ENCODE measurements at regions not wholly inside any gene's neighbourhood (a gene's known extent, or its start where the extent isn't known, plus 50 kb on each side); places are given as distances from the start of the nearest gene placed in this dataset.

DNA sequence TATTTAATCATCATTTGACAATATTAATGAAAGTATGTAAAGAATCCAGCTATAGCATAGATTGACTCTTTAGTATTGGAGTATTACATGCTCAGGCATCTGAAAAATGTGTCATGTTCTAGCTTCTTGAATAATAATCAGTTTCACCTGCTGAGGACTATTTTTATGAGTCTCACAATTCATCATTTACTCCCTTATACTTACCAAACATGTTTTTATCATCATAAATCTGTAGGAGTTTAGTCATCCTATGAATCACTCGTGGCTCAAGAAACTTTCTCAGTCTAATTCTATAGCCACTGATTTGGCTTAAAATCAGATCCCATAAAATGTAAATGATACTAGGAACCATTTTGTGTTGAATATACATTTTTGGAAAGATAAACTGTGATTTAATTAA is 1616.1 kb downstream of the C4orf33 start:
- no peaks in the 10 kb centered on the region for H3K36me3 Mint-ChIP-seq
- H3K36me3 ChIP-seq (ENCODE audit: control insufficient read depth, insufficient read depth, low read length), result no peaks in the 10 kb centered on the region
- ATAC-seq (ENCODE audit: low read depth in 2 of 2), result no peak

DNA sequence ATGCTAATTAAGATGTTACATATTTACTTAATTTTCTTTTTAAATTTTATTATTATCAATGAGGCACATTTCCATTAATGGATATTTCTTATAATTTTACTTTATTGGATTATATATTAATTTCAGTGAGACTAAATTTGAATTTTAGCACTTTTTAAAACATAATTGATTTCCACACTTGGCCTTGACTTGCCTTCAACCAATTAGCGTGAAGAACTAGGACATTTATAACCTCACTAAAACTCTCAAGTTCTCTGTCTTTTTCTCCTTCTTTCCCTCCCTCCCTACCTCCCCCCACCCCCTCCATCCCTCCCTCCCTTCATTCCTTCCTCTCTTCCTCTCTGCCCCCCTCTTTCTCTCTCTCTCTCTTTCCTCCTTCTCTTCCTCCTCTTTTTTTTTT is 1618.1 kb downstream of the C4orf33 start:
- H3K4me3 Mint-ChIP-seq, result no peak overlapping the region
- H3K27ac Mint-ChIP-seq, result no peak overlapping the region
- H3K36me3 Mint-ChIP-seq, result no peaks in the 10 kb centered on the region
- H3K9me3 Mint-ChIP-seq, result peaks cover 0 to 15% (median 2%) of the 10 kb centered on the region in 7 donors
- no peaks in the 10 kb centered on the region for H3K4me1 ChIP-seq (ENCODE audit: control insufficient read depth, insufficient read depth, low read length, poor library complexity, severe bottlenecking)
- no peak for ATAC-seq (ENCODE audit: low read depth in 2 of 2)
- H3K4me1 Mint-ChIP-seq, result no peaks in the 10 kb centered on the region
- no peak overlapping the region for H3K27ac ChIP-seq (ENCODE audit: insufficient read depth, low read length, poor library complexity, severe bottlenecking)
- DNase-seq, result no peak
- no peaks in the 10 kb centered on the region for H3K27me3 ChIP-seq (ENCODE audit: control insufficient read depth, insufficient read depth, low read length)
- H3K4me3 ChIP-seq (ENCODE audit: low read depth, low read length), result no peak overlapping the region
- no peaks in the 10 kb centered on the region for H3K36me3 ChIP-seq (ENCODE audit: control insufficient read depth, insufficient read depth, low read length)
- H3K27me3 Mint-ChIP-seq, result no peaks in the 10 kb centered on the region
- no peaks in the 10 kb centered on the region for H3K9me3 ChIP-seq (ENCODE audit: control insufficient read depth in 2 of 2, low read length in 2 of 2)

More for the DNA sequence above, 1616.1 kb downstream of the C4orf33 start:
- Mint-ChIP-seq H3K27me3 (no peaks in the 10 kb centered on the region), H3K27ac (no peak overlapping the region), H3K9me3 (peaks cover 0 to 23% (median 3%) of the 10 kb centered on the region in 7 donors), H3K4me1 (no peaks in the 10 kb centered on the region), H3K4me3 (no peak overlapping the region)
- Histone ChIP-seq H3K4me1 (ENCODE audit: control insufficient read depth, insufficient read depth, low read length, poor library complexity, severe bottlenecking) (no peaks in the 10 kb centered on the region), H3K9me3 (ENCODE audit: control insufficient read depth in 2 of 2, low read length in 2 of 2) (no peaks in the 10 kb centered on the region), H3K27ac (ENCODE audit: insufficient read depth, low read length, poor library complexity, severe bottlenecking) (no peak overlapping the region), H3K4me3 (ENCODE audit: low read depth, low read length) (no peak overlapping the region), H3K27me3 (ENCODE audit: control insufficient read depth, insufficient read depth, low read length) (no peaks in the 10 kb centered on the region)
- DNase-seq, result no peak

DNA sequence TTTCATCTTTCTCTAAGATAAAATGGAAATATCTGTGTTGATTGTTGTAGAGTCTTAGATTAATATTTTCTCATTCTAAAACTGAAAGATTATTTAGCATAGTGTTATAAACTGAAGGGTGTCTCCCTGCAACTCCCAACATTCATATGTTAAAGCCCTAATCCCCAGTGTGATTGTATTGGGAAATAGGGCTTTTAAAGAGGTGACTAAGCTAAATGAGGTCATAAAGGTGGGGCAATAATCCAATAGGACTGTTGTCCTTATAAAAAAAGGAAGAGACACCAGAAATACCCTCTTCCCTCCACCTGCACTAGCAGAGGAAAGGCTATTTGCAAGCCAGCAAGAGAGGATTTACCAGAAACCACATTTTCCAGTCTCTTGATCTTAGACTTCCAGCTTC is 1626.4 kb downstream of the C4orf33 start:
- Mint-ChIP-seq H3K4me3 (no peak overlapping the region), H3K27ac (no peak overlapping the region), H3K27me3 (no peaks in the 10 kb centered on the region), H3K9me3 (peaks cover 0 to 15% (median 4%) of the 10 kb centered on the region in 7 donors), H3K4me1 (no peaks in the 10 kb centered on the region), H3K36me3 (no peaks in the 10 kb centered on the region)
- Histone ChIP-seq H3K9me3 (ENCODE audit: control insufficient read depth in 2 of 2, low read length in 2 of 2) (no peaks in the 10 kb centered on the region), H3K27me3 (ENCODE audit: control insufficient read depth, insufficient read depth, low read length) (no peaks in the 10 kb centered on the region), H3K4me1 (ENCODE audit: control insufficient read depth, insufficient read depth, low read length, poor library complexity, severe bottlenecking) (no peaks in the 10 kb centered on the region), H3K4me3 (ENCODE audit: low read depth, low read length) (no peak overlapping the region), H3K27ac (ENCODE audit: insufficient read depth, low read length, poor library complexity, severe bottlenecking) (no peak overlapping the region), H3K36me3 (ENCODE audit: control insufficient read depth, insufficient read depth, low read length) (no peaks in the 10 kb centered on the region)
- ATAC-seq (ENCODE audit: low read depth in 2 of 2) (no peak), DNase-seq (no peak)

GRCh38 chr4:130736436-130737185 is 1640.7 kb downstream of the C4orf33 start:
- H3K27ac Mint-ChIP-seq, result no peak overlapping the region
- no peaks in the 10 kb centered on the region for H3K4me1 Mint-ChIP-seq
- Histone ChIP-seq H3K4me3 (ENCODE audit: low read depth, low read length) (no peak overlapping the region), H3K4me1 (ENCODE audit: control insufficient read depth, insufficient read depth, low read length, poor library complexity, severe bottlenecking) (no peaks in the 10 kb centered on the region), H3K36me3 (ENCODE audit: control insufficient read depth, insufficient read depth, low read length) (no peaks in the 10 kb centered on the region), H3K27me3 (ENCODE audit: control insufficient read depth, insufficient read depth, low read length) (no peaks in the 10 kb centered on the region), H3K9me3 (ENCODE audit: control insufficient read depth in 2 of 2, low read length in 2 of 2) (peaks cover 7 to 13% of the 10 kb centered on the region in 2 experiments), H3K27ac (ENCODE audit: insufficient read depth, low read length, poor library complexity, severe bottlenecking) (no peak overlapping the region)
- DNase-seq (no peak), ATAC-seq (ENCODE audit: low read depth in 2 of 2) (no peak)
- H3K4me3 Mint-ChIP-seq, result no peak overlapping the region
- no peaks in the 10 kb centered on the region for H3K27me3 Mint-ChIP-seq
- no peaks in the 10 kb centered on the region for H3K36me3 Mint-ChIP-seq
- peaks cover 2 to 21% (median 6%) of the 10 kb centered on the region in 7 donors for H3K9me3 Mint-ChIP-seq

DNA sequence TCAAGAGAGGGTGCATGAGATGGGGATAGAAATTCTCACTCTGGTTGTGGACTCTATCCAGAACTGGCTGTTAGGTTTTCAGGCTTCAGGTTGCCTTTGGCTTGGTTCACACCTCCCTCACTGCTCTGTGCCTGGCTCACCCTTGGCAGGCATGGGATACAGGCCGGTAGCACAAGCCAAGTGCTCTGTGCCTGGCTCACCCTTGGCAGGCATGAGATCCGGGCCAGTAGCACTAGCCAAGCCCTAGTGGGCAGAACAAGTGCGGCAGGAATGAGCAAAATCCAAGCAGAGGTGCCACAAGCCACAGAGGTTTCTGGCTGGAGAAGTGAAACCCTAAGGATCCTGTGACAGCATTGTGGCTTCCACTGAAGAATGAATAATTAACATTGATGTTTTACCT is 1642.3 kb downstream of the C4orf33 start:
- H3K36me3 ChIP-seq (ENCODE audit: control insufficient read depth, insufficient read depth, low read length), result no peaks in the 10 kb centered on the region
- H3K27ac ChIP-seq (ENCODE audit: insufficient read depth, low read length, poor library complexity, severe bottlenecking), result no peak overlapping the region
- no peak overlapping the region for H3K4me3 ChIP-seq (ENCODE audit: low read depth, low read length)
- no peaks in the 10 kb centered on the region for H3K36me3 Mint-ChIP-seq
- peaks cover 0 to 27% (median 6%) of the 10 kb centered on the region in 7 donors for H3K9me3 Mint-ChIP-seq
- H3K4me1 Mint-ChIP-seq, result no peaks in the 10 kb centered on the region
- no peak overlapping the region for H3K27ac Mint-ChIP-seq
- peaks cover 7 to 16% of the 10 kb centered on the region in 2 experiments for H3K9me3 ChIP-seq (ENCODE audit: control insufficient read depth in 2 of 2, low read length in 2 of 2)
- no peaks in the 10 kb centered on the region for H3K27me3 Mint-ChIP-seq
- ATAC-seq (ENCODE audit: low read depth in 2 of 2) (no peak), DNase-seq (no peak)
- no peaks in the 10 kb centered on the region for H3K4me1 ChIP-seq (ENCODE audit: control insufficient read depth, insufficient read depth, low read length, poor library complexity, severe bottlenecking)
- H3K4me3 Mint-ChIP-seq, result no peak overlapping the region
- H3K27me3 ChIP-seq (ENCODE audit: control insufficient read depth, insufficient read depth, low read length), result no peaks in the 10 kb centered on the region

DNA sequence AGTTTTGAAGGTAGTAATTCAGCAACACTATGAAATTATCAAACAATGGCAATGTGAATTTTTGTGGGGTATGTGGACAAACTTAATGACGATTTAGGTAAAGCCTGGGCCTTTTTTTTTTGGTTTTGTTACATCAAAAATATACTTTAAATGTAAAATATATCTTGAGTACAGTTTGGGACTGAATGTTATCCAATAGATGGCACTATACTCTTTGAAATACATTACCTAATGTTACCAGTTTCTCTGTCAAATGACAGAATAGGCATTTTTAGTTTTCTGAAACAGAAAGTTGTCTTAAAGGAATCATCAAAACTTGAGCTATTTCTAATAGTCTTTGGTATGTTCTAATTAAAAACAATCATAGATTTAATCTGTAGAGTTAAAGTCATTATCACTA is 1651.9 kb downstream of the C4orf33 start:
- DNase-seq, result no peak
- no peak for ATAC-seq (ENCODE audit: low read depth in 2 of 2)
- H3K27me3 Mint-ChIP-seq, result no peaks in the 10 kb centered on the region
- no peak overlapping the region for H3K27ac Mint-ChIP-seq
- H3K4me1 ChIP-seq (ENCODE audit: control insufficient read depth, insufficient read depth, low read length, poor library complexity, severe bottlenecking), result no peaks in the 10 kb centered on the region
- H3K27ac ChIP-seq (ENCODE audit: insufficient read depth, low read length, poor library complexity, severe bottlenecking), result no peak overlapping the region
- peaks cover 0 to 7% (median 1%) of the 10 kb centered on the region in 7 donors for H3K9me3 Mint-ChIP-seq
- no peaks in the 10 kb centered on the region for H3K9me3 ChIP-seq (ENCODE audit: control insufficient read depth in 2 of 2, low read length in 2 of 2)
- H3K4me1 Mint-ChIP-seq, result no peaks in the 10 kb centered on the region
- no peaks in the 10 kb centered on the region for H3K27me3 ChIP-seq (ENCODE audit: control insufficient read depth, insufficient read depth, low read length)
- H3K4me3 Mint-ChIP-seq, result no peak overlapping the region
- no peaks in the 10 kb centered on the region for H3K36me3 Mint-ChIP-seq
- no peaks in the 10 kb centered on the region for H3K36me3 ChIP-seq (ENCODE audit: control insufficient read depth, insufficient read depth, low read length)
- H3K4me3 ChIP-seq (ENCODE audit: low read depth, low read length), result no peak overlapping the region

GRCh38 chr4:130753926-130754325 is 1658.0 kb downstream of the C4orf33 start:
- Histone ChIP-seq H3K4me1 (ENCODE audit: control insufficient read depth, insufficient read depth, low read length, poor library complexity, severe bottlenecking) (no peaks in the 10 kb centered on the region), H3K27me3 (ENCODE audit: control insufficient read depth, insufficient read depth, low read length) (no peaks in the 10 kb centered on the region), H3K4me3 (ENCODE audit: low read depth, low read length) (no peak overlapping the region), H3K36me3 (ENCODE audit: control insufficient read depth, insufficient read depth, low read length) (no peaks in the 10 kb centered on the region), H3K9me3 (ENCODE audit: control insufficient read depth in 2 of 2, low read length in 2 of 2) (peaks cover 0 to 7% of the 10 kb centered on the region in 2 experiments), H3K27ac (ENCODE audit: insufficient read depth, low read length, poor library complexity, severe bottlenecking) (no peak overlapping the region)
- Mint-ChIP-seq H3K36me3 (no peaks in the 10 kb centered on the region), H3K27ac (no peak overlapping the region), H3K4me3 (no peak overlapping the region), H3K27me3 (no peaks in the 10 kb centered on the region), H3K4me1 (no peaks in the 10 kb centered on the region), H3K9me3 (peaks cover 0 to 13% (median 8%) of the 10 kb centered on the region in 7 donors)
- ATAC-seq (ENCODE audit: low read depth in 2 of 2) (no peak), DNase-seq (no peak)

- Histone ChIP-seq H3K9me3 (ENCODE audit: control insufficient read depth in 2 of 2, low read length in 2 of 2) (peaks cover 0 to 7% of the 10 kb centered on the region in 2 experiments), H3K4me3 (ENCODE audit: low read depth, low read length) (no peak overlapping the region), H3K4me1 (ENCODE audit: control insufficient read depth, insufficient read depth, low read length, poor library complexity, severe bottlenecking) (no peaks in the 10 kb centered on the region), H3K27me3 (ENCODE audit: control insufficient read depth, insufficient read depth, low read length) (no peaks in the 10 kb centered on the region), H3K36me3 (ENCODE audit: control insufficient read depth, insufficient read depth, low read length) (no peaks in the 10 kb centered on the region), H3K27ac (ENCODE audit: insufficient read depth, low read length, poor library complexity, severe bottlenecking) (no peak overlapping the region)
- Mint-ChIP-seq H3K27ac (no peak overlapping the region), H3K4me3 (no peak overlapping the region), H3K36me3 (no peaks in the 10 kb centered on the region), H3K4me1 (no peaks in the 10 kb centered on the region), H3K27me3 (no peaks in the 10 kb centered on the region), H3K9me3 (peaks cover 1 to 14% (median 11%) of the 10 kb centered on the region in 7 donors)
- DNase-seq (no peak), ATAC-seq (ENCODE audit: low read depth in 2 of 2) (no peak)
Measured at GRCh38 chr4:130760246-130760645, 1664.3 kb downstream of the C4orf33 start.

Data from CD4-positive, CD25-positive, alpha-beta regulatory T cell (primary cell).